DND-41 (cell line): ENCODE measurements at regions not wholly inside any gene's neighbourhood (a gene's known extent, or its start where the extent isn't known, plus 50 kb on each side); places are given as distances from the start of the nearest gene placed in this dataset.

Source experiments
- CTCF ChIP-seq: IDR thresholded peaks from 2 replicates; pipeline ENCODE4 v1.5.1; 2012; ENCODE audit warnings: borderline replicate concordance, low read length, moderate library complexity, mild to moderate bottlenecking; ENCODE audit not compliant: poor library complexity, severe bottlenecking; ENCODE audit errors: extremely low read depth
- EZH2 ChIP-seq: IDR thresholded peaks from 3 replicates; pipeline ENCODE4 v1.6.1; 2012; ENCODE audit warnings: borderline replicate concordance, low read depth, mild to moderate bottlenecking, moderate library complexity, low read length, inconsistent platforms; ENCODE audit not compliant: severe bottlenecking

GRCh38 chr3:30156586-30157498 is 449.6 kb upstream of the TGFBR2 start:
- TF ChIP-seq CTCF (no peak), EZH2 (no peak)
